Central memory CD8-positive, alpha-beta T cell (primary cell): ENCODE measurements at regions not wholly inside any gene's neighbourhood (a gene's known extent, or its start where the extent isn't known, plus 50 kb on each side); places are given as distances from the start of the nearest gene placed in this dataset.
"Not testable (repeated sequence)": the region's sequence is repeated elsewhere in the genome, so short reads cannot be mapped to it uniquely, and the experiment has no call there.

Experiments used
- ATAC-seq: fragments of 150-1000 bp; cut with Tn5 transposase; replicated peaks from 2 replicates; pipeline ENCODE4 v1.10.0; 2022; ENCODE audit warnings: mild to moderate bottlenecking, moderate FRiP score, moderate number of reproducible peaks; ENCODE audit not compliant: poor library complexity, severe bottlenecking; ENCODE audit errors: extremely low read depth
- DNase-seq, 2 donors: peaks; one replicate each; pipeline ENCODE4 v3.0.0; 2021; ENCODE audit warnings: low spot score in 2 of 2
- H3K27ac Mint-ChIP-seq: one replicate; pipeline ENCODE4 v1.8.0; 2022; ENCODE audit warnings: low read depth, mild to moderate bottlenecking, moderate library complexity, mixed read lengths
- H3K27me3 Mint-ChIP-seq: one replicate; pipeline ENCODE4 v1.8.0; 2022; ENCODE audit warnings: mixed read lengths
- H3K36me3 Mint-ChIP-seq: one replicate; pipeline ENCODE4 v1.8.0; 2022; ENCODE audit warnings: mild to moderate bottlenecking, moderate library complexity, mixed read lengths; ENCODE audit not compliant: insufficient read depth
- H3K4me1 Mint-ChIP-seq: one replicate; pipeline ENCODE4 v1.8.0; 2022; ENCODE audit warnings: mixed read lengths
- H3K4me3 Mint-ChIP-seq: one replicate; pipeline ENCODE4 v1.8.0; 2022; ENCODE audit warnings: mild to moderate bottlenecking, moderate library complexity, mixed read lengths
- H3K9me3 Mint-ChIP-seq: one replicate; pipeline ENCODE4 v1.8.0; 2022; ENCODE audit warnings: mixed read lengths

- Mint-ChIP-seq H3K4me1 (no peaks in the 10 kb centered on the region), H3K27ac (no peak overlapping the region), H3K4me3 (no peak overlapping the region), H3K36me3 (no peaks in the 10 kb centered on the region), H3K9me3 (peaks cover 8% of the 10 kb centered on the region), H3K27me3 (no peaks in the 10 kb centered on the region)
- no peak for ATAC-seq
- no peak for DNase-seq
Observed at GRCh38 chr13:90912247-90912646, 435.2 kb upstream of the MIR17HG start.

GRCh38 chr13:90918536-90918935, 429.0 kb upstream of the MIR17HG start:
- peaks cover 15% of the 10 kb centered on the region for H3K9me3 Mint-ChIP-seq
- H3K27me3 Mint-ChIP-seq, result no peaks in the 10 kb centered on the region
- DNase-seq (no peak), ATAC-seq (no peak)
- H3K4me3 Mint-ChIP-seq, result no peak overlapping the region
- H3K36me3 Mint-ChIP-seq, result no peaks in the 10 kb centered on the region
- no peaks in the 10 kb centered on the region for H3K4me1 Mint-ChIP-seq
- H3K27ac Mint-ChIP-seq, result no peak overlapping the region

GRCh38 chr13:90919153-90919552, 428.3 kb upstream of the MIR17HG start:
- Mint-ChIP-seq H3K4me1 (no peaks in the 10 kb centered on the region), H3K36me3 (no peaks in the 10 kb centered on the region), H3K27me3 (no peaks in the 10 kb centered on the region), H3K9me3 (peaks cover 15% of the 10 kb centered on the region), H3K4me3 (no peak overlapping the region), H3K27ac (no peak overlapping the region)
- DNase-seq, result no peak
- ATAC-seq, result no peak

GRCh38 chr13:90926459-90926858, 421.0 kb upstream of the MIR17HG start:
- DNase-seq, result no peak
- Mint-ChIP-seq H3K36me3 (peaks cover 1% of the 10 kb centered on the region), H3K9me3 (peaks cover 20% of the 10 kb centered on the region), H3K27me3 (no peaks in the 10 kb centered on the region), H3K4me1 (no peaks in the 10 kb centered on the region), H3K27ac (no peak overlapping the region), H3K4me3 (no peak overlapping the region)
- no peak for ATAC-seq

GRCh38 chr13:90928109-90928508, 419.4 kb upstream of the MIR17HG start:
- Mint-ChIP-seq H3K4me3 (no peak overlapping the region), H3K9me3 (peaks cover 20% of the 10 kb centered on the region), H3K4me1 (no peaks in the 10 kb centered on the region), H3K27me3 (no peaks in the 10 kb centered on the region), H3K36me3 (peaks cover 1% of the 10 kb centered on the region), H3K27ac (no peak overlapping the region)
- no peak for DNase-seq
- ATAC-seq, result no peak

GRCh38 chr13:90933097-90933826, 414.2 kb upstream of the MIR17HG start:
- Mint-ChIP-seq H3K4me1 (no peaks in the 10 kb centered on the region), H3K36me3 (peaks cover 1% of the 10 kb centered on the region), H3K27me3 (no peaks in the 10 kb centered on the region), H3K4me3 (no peak overlapping the region), H3K9me3 (peaks cover 31% of the 10 kb centered on the region), H3K27ac (no peak overlapping the region)
- ATAC-seq, result no peak
- DNase-seq, result no peak

GRCh38 chr13:90934741-90935140, 412.7 kb upstream of the MIR17HG start:
- H3K27ac Mint-ChIP-seq, result no peak overlapping the region
- H3K36me3 Mint-ChIP-seq, result peaks cover 1% of the 10 kb centered on the region
- no peaks in the 10 kb centered on the region for H3K27me3 Mint-ChIP-seq
- H3K4me1 Mint-ChIP-seq, result no peaks in the 10 kb centered on the region
- no peak overlapping the region for H3K4me3 Mint-ChIP-seq
- no peak for DNase-seq
- peaks cover 22% of the 10 kb centered on the region for H3K9me3 Mint-ChIP-seq
- no peak for ATAC-seq

GRCh38 chr13:90938848-90939247, 408.6 kb upstream of the MIR17HG start:
- ATAC-seq, result no peak
- no peak overlapping the region for H3K4me3 Mint-ChIP-seq
- no peaks in the 10 kb centered on the region for H3K36me3 Mint-ChIP-seq
- DNase-seq, result no peak
- no peaks in the 10 kb centered on the region for H3K4me1 Mint-ChIP-seq
- no peaks in the 10 kb centered on the region for H3K27me3 Mint-ChIP-seq
- H3K27ac Mint-ChIP-seq, result no peak overlapping the region
- peaks cover 15% of the 10 kb centered on the region for H3K9me3 Mint-ChIP-seq

- ATAC-seq, result no peak
- no peak overlapping the region for H3K27ac Mint-ChIP-seq
- H3K4me3 Mint-ChIP-seq, result no peak overlapping the region
- peaks cover 14% of the 10 kb centered on the region for H3K9me3 Mint-ChIP-seq
- H3K27me3 Mint-ChIP-seq, result no peaks in the 10 kb centered on the region
- no peaks in the 10 kb centered on the region for H3K4me1 Mint-ChIP-seq
- H3K36me3 Mint-ChIP-seq, result no peaks in the 10 kb centered on the region
- no peak for DNase-seq
Observed at GRCh38 chr13:90943946-90944345, 403.5 kb upstream of the MIR17HG start.

GRCh38 chr13:90945146-90945545, 402.3 kb upstream of the MIR17HG start:
- not testable (repeated sequence) for ATAC-seq, H3K4me1 Mint-ChIP-seq, H3K36me3 Mint-ChIP-seq, DNase-seq, H3K4me3 Mint-ChIP-seq, H3K27me3 Mint-ChIP-seq, H3K27ac Mint-ChIP-seq
- peaks cover 19% of the 10 kb centered on the region for H3K9me3 Mint-ChIP-seq

- H3K4me3 Mint-ChIP-seq, DNase-seq, ATAC-seq, H3K27me3 Mint-ChIP-seq, H3K4me1 Mint-ChIP-seq, H3K27ac Mint-ChIP-seq, H3K36me3 Mint-ChIP-seq: not testable (repeated sequence)
- peaks cover 13% of the 10 kb centered on the region for H3K9me3 Mint-ChIP-seq
Observed at GRCh38 chr13:90946125-90946524, 401.4 kb upstream of the MIR17HG start.

- no peak overlapping the region for H3K27ac Mint-ChIP-seq
- no peak overlapping the region for H3K4me3 Mint-ChIP-seq
- ATAC-seq, result no peak
- H3K36me3 Mint-ChIP-seq, result no peaks in the 10 kb centered on the region
- peaks cover 13% of the 10 kb centered on the region for H3K9me3 Mint-ChIP-seq
- H3K4me1 Mint-ChIP-seq, result no peaks in the 10 kb centered on the region
- H3K27me3 Mint-ChIP-seq, result no peaks in the 10 kb centered on the region
- DNase-seq, result no peak
Observed at GRCh38 chr13:90947976-90948375, 399.5 kb upstream of the MIR17HG start.

GRCh38 chr13:90950160-90950559, 397.3 kb upstream of the MIR17HG start:
- peaks cover 13% of the 10 kb centered on the region for H3K9me3 Mint-ChIP-seq
- no peaks in the 10 kb centered on the region for H3K4me1 Mint-ChIP-seq
- H3K4me3 Mint-ChIP-seq, result no peak overlapping the region
- H3K36me3 Mint-ChIP-seq, result no peaks in the 10 kb centered on the region
- ATAC-seq, result no peak
- no peak overlapping the region for H3K27ac Mint-ChIP-seq
- no peak for DNase-seq
- no peaks in the 10 kb centered on the region for H3K27me3 Mint-ChIP-seq
